Trophoblast cell (in vitro differentiated cells and primary cell): ENCODE measurements at regions not wholly inside any gene's neighbourhood (a gene's known extent, or its start where the extent isn't known, plus 50 kb on each side); places are given as distances from the start of the nearest gene placed in this dataset.

Source experiments
- DNase-seq, 2 donors: peaks; one replicate each; pipeline ENCODE4 v3.0.0-alpha.2; 2016
- H2AFZ ChIP-seq: 2 replicates; pipeline ENCODE4 v1.6.1; 2013; ENCODE audit warnings: low read length, moderate library complexity, mild to moderate bottlenecking; ENCODE audit not compliant: insufficient read depth, poor library complexity
- H2AK5ac ChIP-seq: 2 replicates; pipeline ENCODE4 v1.6.1; 2013; ENCODE audit warnings: mild to moderate bottlenecking, low read length
- H2BK120ac ChIP-seq: 2 replicates; pipeline ENCODE4 v1.6.1; 2013; ENCODE audit warnings: low read length, mild to moderate bottlenecking, moderate library complexity; ENCODE audit not compliant: insufficient read depth, poor library complexity
- H2BK12ac ChIP-seq: 2 replicates; pipeline ENCODE4 v1.6.1; 2013; ENCODE audit warnings: mild to moderate bottlenecking, low read length, moderate library complexity
- H2BK5ac ChIP-seq: 2 replicates; pipeline ENCODE4 v1.6.1; 2013; ENCODE audit warnings: low read length, low read depth, moderate library complexity, mild to moderate bottlenecking; ENCODE audit not compliant: poor library complexity
- H3K14ac ChIP-seq: 2 replicates; pipeline ENCODE4 v1.6.1; 2013; ENCODE audit warnings: mild to moderate bottlenecking, low read length
- H3K18ac ChIP-seq: 2 replicates; pipeline ENCODE4 v1.6.1; 2013; ENCODE audit warnings: mild to moderate bottlenecking, low read length
- H3K23ac ChIP-seq: 2 replicates; pipeline ENCODE4 v1.6.1; 2013; ENCODE audit warnings: low read length
- H3K27ac ChIP-seq: 2 replicates; pipeline ENCODE4 v1.5.1; 2013; ENCODE audit warnings: low read depth, mild to moderate bottlenecking, inconsistent platforms, low read length, moderate library complexity
- H3K27me3 ChIP-seq: 2 replicates; pipeline ENCODE4 v1.6.1; 2013; ENCODE audit warnings: inconsistent platforms, mild to moderate bottlenecking, low read length, moderate library complexity; ENCODE audit not compliant: insufficient read depth
- H3K36me3 ChIP-seq, 2 experiments: 1 replicate in 1 of 2; 2 replicates in 1 of 2; pipeline ENCODE4 v1.6.1; 2013; ENCODE audit warnings: low read length in 2 of 2, mild to moderate bottlenecking in 2 of 2, moderate library complexity in 1 of 2; ENCODE audit not compliant: insufficient read depth in 2 of 2, control insufficient read depth in 1 of 2
- H3K4ac ChIP-seq: 2 replicates; pipeline ENCODE4 v1.6.1; 2013; ENCODE audit warnings: low read depth, mild to moderate bottlenecking, low read length, moderate library complexity
- H3K4me1 ChIP-seq, 2 experiments: 1 replicate in 1 of 2; 2 replicates in 1 of 2; pipeline ENCODE4 v1.6.1; 2013; ENCODE audit warnings: low read length in 2 of 2, mild to moderate bottlenecking in 2 of 2, moderate library complexity in 1 of 2; ENCODE audit not compliant: insufficient read depth in 2 of 2, control insufficient read depth in 1 of 2
- H3K4me2 ChIP-seq: 2 replicates; pipeline ENCODE4 v1.6.1; 2013; ENCODE audit warnings: inconsistent platforms, mild to moderate bottlenecking, low read length, moderate library complexity
- H3K4me3 ChIP-seq: 2 replicates; pipeline ENCODE4 v1.5.1; 2013; ENCODE audit warnings: mild to moderate bottlenecking, low read depth, low read length, inconsistent platforms
- H3K79me1 ChIP-seq: one replicate; pipeline ENCODE4 v1.6.1; 2013; ENCODE audit warnings: low read length
- H3K79me2 ChIP-seq: 2 replicates; pipeline ENCODE4 v1.6.1; 2013; ENCODE audit warnings: low read length, mild to moderate bottlenecking; ENCODE audit not compliant: control insufficient read depth, insufficient read depth, poor library complexity
- H3K9ac ChIP-seq: 2 replicates; pipeline ENCODE4 v1.6.1; 2013; ENCODE audit warnings: mild to moderate bottlenecking, low read length
- H3K9me3 ChIP-seq: 2 replicates; pipeline ENCODE4 v1.6.1; 2013; ENCODE audit warnings: low read depth, mild to moderate bottlenecking, control low read depth, inconsistent platforms, low read length; ENCODE audit not compliant: insufficient read depth
- H4K12ac ChIP-seq: 2 replicates; pipeline ENCODE4 v1.6.1; 2013; ENCODE audit warnings: low read depth, mild to moderate bottlenecking, low read length, moderate library complexity
- H4K8ac ChIP-seq: 2 replicates; pipeline ENCODE4 v1.6.1; 2013; ENCODE audit warnings: low read depth, mild to moderate bottlenecking, low read length, moderate library complexity
- H4K91ac ChIP-seq: one replicate; pipeline ENCODE4 v1.6.1; 2013; ENCODE audit warnings: low read depth, mild to moderate bottlenecking, low read length, moderate library complexity
- WGBS: extraction: QIAGEN DNeasy Blood & Tissue Kit; methylation state at CpG from one replicate; pipeline ENCODE4 v1.1.7; 2013; ENCODE audit warnings: missing lambda C conversion rate; ENCODE audit not compliant: insufficient read length, insufficient coverage; ENCODE audit errors: extremely low coverage; 5-methylcytosine and 5-hydroxymethylcytosine counted together

DNA sequence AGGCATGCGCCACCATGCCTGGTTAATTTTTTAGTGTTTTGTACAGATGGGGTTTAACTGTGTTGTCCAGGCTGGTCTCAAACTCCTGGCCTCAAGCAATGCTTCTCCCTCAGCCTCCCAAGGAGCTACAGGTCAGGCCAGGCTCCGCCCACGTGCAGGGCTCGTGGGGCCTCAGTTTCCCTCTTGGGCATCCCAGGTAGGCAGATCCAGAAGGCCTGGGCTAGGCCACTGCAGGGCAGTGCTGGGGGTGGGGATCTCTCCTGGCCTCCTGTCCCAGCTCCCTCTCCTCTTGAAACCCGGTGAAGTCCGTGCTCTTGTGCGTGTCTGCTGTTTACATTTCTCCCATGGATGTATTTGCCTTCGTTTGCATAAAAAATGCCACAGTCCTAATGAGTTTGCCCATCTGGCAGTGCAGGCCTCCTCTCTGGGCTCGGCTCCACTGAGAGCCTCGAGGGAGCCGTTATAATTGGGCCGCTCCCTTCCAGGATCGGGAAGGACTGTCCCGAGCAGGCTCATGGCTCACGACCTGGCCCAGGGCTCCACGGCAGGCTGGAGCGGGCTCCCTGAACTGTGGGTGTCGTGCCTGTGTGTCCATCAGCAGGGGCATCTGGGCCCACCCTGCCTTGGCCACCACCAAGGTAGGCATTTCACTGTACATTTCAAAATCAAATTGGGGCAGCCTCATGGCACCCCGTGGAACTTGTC lies 52.6 kb upstream of the RUFY1 start:
- Histone ChIP-seq H2BK12ac (no peak overlapping the region), H3K4me1 (no peaks in the 10 kb centered on the region), H3K79me2 (no peaks in the 10 kb centered on the region), H3K23ac (no peak overlapping the region), H3K4me2 (no peak overlapping the region), H3K18ac (no peak overlapping the region), H2AK5ac (no peak overlapping the region), H3K4me3 (no peak overlapping the region), H3K27ac (no peak overlapping the region), H2BK5ac (no peak overlapping the region), H3K14ac (no peak overlapping the region), H3K27me3 (no peaks in the 10 kb centered on the region), H3K9ac (no peak overlapping the region), H4K12ac (no peak overlapping the region), H3K9me3 (peaks cover 12% of the 10 kb centered on the region), H3K36me3 (no peaks in the 10 kb centered on the region), H2AFZ (no peak overlapping the region), H2BK120ac (no peak overlapping the region), H3K79me1 (no peaks in the 10 kb centered on the region), H3K4ac (no peak overlapping the region), H4K8ac (no peak overlapping the region), H4K91ac (no peak overlapping the region)
- DNase-seq: no peak
- WGBS: no CpG with 5 or more reads among the region's 19 CpGs

DNA sequence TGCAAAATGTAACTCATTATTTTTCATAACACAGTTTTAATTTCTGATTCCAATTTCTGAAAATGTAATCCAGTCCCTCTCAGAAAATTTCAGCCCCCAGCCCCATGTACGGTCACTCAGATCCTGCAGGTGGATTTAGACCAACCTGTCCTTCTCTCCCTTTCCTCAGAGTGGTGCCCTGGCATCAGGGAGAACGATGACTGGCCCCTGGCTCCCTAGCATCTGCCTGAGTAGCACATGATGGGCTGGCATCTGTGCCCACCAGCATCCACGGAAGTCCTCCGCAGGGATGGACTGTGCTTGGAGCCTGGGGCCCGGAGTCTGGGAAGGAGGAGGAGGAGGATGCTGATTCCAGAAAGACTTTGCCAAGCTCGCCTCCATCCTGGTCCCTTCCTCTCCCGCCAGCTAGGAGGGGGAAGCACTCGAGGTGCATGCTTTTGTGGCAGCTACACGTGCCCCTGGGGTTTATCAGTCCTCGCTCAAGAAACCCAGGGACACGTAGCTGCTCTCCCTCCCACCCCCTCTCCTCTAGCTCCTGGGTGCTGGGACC lies 54.4 kb upstream of the RUFY1 start:
- Histone ChIP-seq H3K36me3 (no peaks in the 10 kb centered on the region), H2BK12ac (no peak overlapping the region)

DNA sequence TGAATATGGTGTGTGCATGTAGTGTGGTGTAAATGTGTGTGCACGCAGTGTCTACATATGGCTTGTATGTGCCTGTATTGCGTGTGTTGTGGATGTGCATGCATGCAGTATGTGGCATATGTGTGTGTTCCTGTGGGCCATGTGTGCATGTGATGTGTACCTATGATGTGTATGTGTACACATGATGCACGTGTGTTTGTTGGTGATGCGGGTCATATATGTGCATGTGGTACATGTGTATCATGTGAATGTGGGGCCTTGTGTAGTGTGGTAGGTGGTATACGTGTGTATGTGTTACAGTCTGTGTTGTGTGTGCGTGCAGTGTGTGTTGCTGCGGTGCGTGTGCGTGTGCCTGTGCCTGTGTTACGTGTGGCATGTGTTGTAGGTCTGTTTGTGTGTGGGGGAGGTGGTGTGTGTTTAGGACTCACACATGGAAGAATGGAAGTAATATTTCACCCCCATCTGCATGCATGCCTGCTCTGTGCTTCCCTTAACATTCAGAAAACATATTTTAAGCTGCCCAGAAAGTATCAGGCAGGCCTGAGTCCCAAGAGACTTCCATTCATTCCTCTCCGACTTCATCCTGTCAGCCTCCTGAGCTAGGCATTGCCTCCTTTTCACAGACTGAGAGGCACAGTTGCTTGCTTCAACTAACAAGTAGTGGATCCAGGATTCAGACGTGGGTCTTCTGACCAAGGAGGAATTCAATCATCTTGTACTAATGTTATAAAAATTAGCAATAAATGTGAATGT lies 55.4 kb upstream of the RUFY1 start:
- Histone ChIP-seq H3K14ac (no peak overlapping the region), H2BK5ac (no peak overlapping the region), H3K79me1 (no peaks in the 10 kb centered on the region), H3K79me2 (no peaks in the 10 kb centered on the region), H3K4ac (no peak overlapping the region), H4K12ac (no peak overlapping the region), H2AK5ac (no peak overlapping the region), H3K27ac (no peak overlapping the region), H4K91ac (no peak overlapping the region), H3K23ac (peak overlapping the region; percentile 37), H3K4me3 (peak overlapping the region; percentile 48), H3K18ac (no peak overlapping the region), H3K27me3 (no peaks in the 10 kb centered on the region), H3K4me1 (no peaks in the 10 kb centered on the region), H2AFZ (no peak overlapping the region), H3K9me3 (peaks cover 11% of the 10 kb centered on the region), H4K8ac (no peak overlapping the region), H3K36me3 (no peaks in the 10 kb centered on the region), H2BK12ac (no peak overlapping the region), H2BK120ac (no peak overlapping the region), H3K4me2 (no peak overlapping the region), H3K9ac (no peak overlapping the region)
- WGBS: no CpG with 5 or more reads among the region's 12 CpGs
- DNase-seq: no peak

More for the DNA sequence above, 54.4 kb upstream of the RUFY1 start:
- H3K9me3 ChIP-seq: peaks cover 12% of the 10 kb centered on the region
- no peak overlapping the region for H4K8ac ChIP-seq
- WGBS: no CpG with 5 or more reads among the region's 11 CpGs
- no peak overlapping the region for H2AFZ ChIP-seq
- no peak for DNase-seq
- no peak overlapping the region for H2BK120ac ChIP-seq
- H3K4me1 ChIP-seq: no peaks in the 10 kb centered on the region
- H3K27ac ChIP-seq: no peak overlapping the region
- H3K79me1 ChIP-seq: no peaks in the 10 kb centered on the region
- no peak overlapping the region for H2AK5ac ChIP-seq
- no peak overlapping the region for H3K23ac ChIP-seq
- no peak overlapping the region for H3K14ac ChIP-seq
- H3K79me2 ChIP-seq: no peaks in the 10 kb centered on the region
- H4K91ac ChIP-seq: no peak overlapping the region
- H4K12ac ChIP-seq: no peak overlapping the region
- no peak overlapping the region for H3K4me2 ChIP-seq
- H3K4ac ChIP-seq: no peak overlapping the region
- H3K9ac ChIP-seq: no peak overlapping the region
- H2BK5ac ChIP-seq: no peak overlapping the region
- H3K27me3 ChIP-seq: no peaks in the 10 kb centered on the region
- H3K4me3 ChIP-seq: no peak overlapping the region
- no peak overlapping the region for H3K18ac ChIP-seq

DNA sequence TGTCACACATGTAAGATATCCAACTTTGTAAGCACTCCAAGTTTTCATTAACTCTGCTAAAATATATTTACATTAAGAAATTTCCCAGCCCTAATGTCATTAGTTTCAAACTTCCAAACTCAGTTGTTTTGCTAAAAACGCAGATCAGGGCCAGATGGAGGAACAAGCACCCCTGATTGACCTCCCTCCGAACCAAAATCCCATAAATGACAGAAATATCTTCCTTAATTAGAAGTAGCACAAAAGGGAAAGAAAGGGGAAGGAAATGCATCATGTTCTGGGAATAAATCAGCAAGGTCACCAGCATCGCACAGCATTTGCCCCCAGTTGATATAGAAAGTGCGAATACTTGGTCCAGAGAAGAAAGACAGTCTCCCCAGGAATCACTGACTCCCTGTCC lies 61.4 kb upstream of the RUFY1 start:
- Histone ChIP-seq H2BK12ac (no peak overlapping the region), H3K27me3 (no peaks in the 10 kb centered on the region), H2AFZ (no peak overlapping the region), H3K36me3 (no peaks in the 10 kb centered on the region), H3K18ac (no peak overlapping the region), H3K14ac (no peak overlapping the region), H3K4ac (no peak overlapping the region), H3K27ac (no peak overlapping the region), H3K4me3 (no peak overlapping the region), H2AK5ac (no peak overlapping the region), H2BK120ac (no peak overlapping the region), H3K23ac (no peak overlapping the region), H3K9ac (no peak overlapping the region), H4K12ac (no peak overlapping the region), H3K4me2 (no peak overlapping the region), H4K8ac (no peak overlapping the region), H2BK5ac (no peak overlapping the region), H3K9me3 (peaks cover 2% of the 10 kb centered on the region), H3K79me2 (no peaks in the 10 kb centered on the region), H3K4me1 (no peaks in the 10 kb centered on the region), H4K91ac (no peak overlapping the region), H3K79me1 (no peaks in the 10 kb centered on the region)
- no peak for DNase-seq
- WGBS: no CpG with 5 or more reads among the region's 4 CpGs
